ENCODE measurements at regions not wholly inside any gene's neighbourhood (a gene's known extent, or its start where the extent isn't known, plus 50 kb on each side); places are given as distances from the start of the nearest gene placed in this dataset.

- no peak for TF ChIP-seq ARNTL (CRISPR knock-in tag; IDR thresholded peaks at IDR 0.05; ENCODE audit: borderline replicate concordance, low read depth)
- TF ChIP-seq ISL1 (CRISPR knock-in tag; IDR thresholded peaks at IDR 0.05): no peak
- no peak for TF ChIP-seq BACH2 (CRISPR knock-in tag; IDR thresholded peaks at IDR 0.05; ENCODE audit: borderline replicate concordance)
- TF ChIP-seq CREB5 (CRISPR knock-in tag; IDR thresholded peaks at IDR 0.05; ENCODE audit: low read depth): no peak
- no peak for TF ChIP-seq TSHZ2 (CRISPR knock-in tag; IDR thresholded peaks at IDR 0.05)
- TF ChIP-seq PATZ1 (CRISPR knock-in tag; IDR thresholded peaks at IDR 0.05; ENCODE audit: borderline replicate concordance): no peak
- no peak for TF ChIP-seq ZFP30 (CRISPR knock-in tag; IDR thresholded peaks at IDR 0.05)
- TF ChIP-seq RARB (CRISPR knock-in tag; IDR thresholded peaks at IDR 0.05): no peak
Measured at GRCh38 chr7:35419391-35419755, 165.5 kb upstream of the TBX20 start.
